Brain microvascular endothelial cell (primary cell): ENCODE measurements at regions not wholly inside any gene's neighbourhood (a gene's known extent, or its start where the extent isn't known, plus 50 kb on each side); places are given as distances from the start of the nearest gene placed in this dataset.

Experiments
- DNase-seq: peaks from one replicate; pipeline ENCODE4 v3.0.0-alpha.2; 2020
- H3K27ac ChIP-seq: fragments of 250-450 bp; sonication (Bioruptor Pico); 2 replicates; pipeline ENCODE4 v1.5.1; 2020; ENCODE audit warnings: mild to moderate bottlenecking, moderate library complexity
- H3K27me3 ChIP-seq: fragments of 250-450 bp; sonication (Bioruptor Pico); replicated peaks from 2 replicates; pipeline ENCODE4 v1.5.1; 2020; ENCODE audit warnings: mild to moderate bottlenecking
- H3K36me3 ChIP-seq: fragments of 250-450 bp; sonication (Bioruptor Pico); replicated peaks from 2 replicates; pipeline ENCODE4 v1.5.1; 2020; ENCODE audit warnings: mild to moderate bottlenecking
- H3K4me3 ChIP-seq: 2 replicates; pipeline ENCODE4 v1.5.1; 2011; ENCODE audit warnings: low read depth, mild to moderate bottlenecking, control low read depth, low read length, moderate library complexity
- in situ Hi-C: cut with HindIII; loops from 2 replicates; pipeline ENCODE4 v1.10.0; 2017; ENCODE audit warnings: low sequenced_read_pairs, low pct_ligation_motif_present
- TF ChIP-seq, protein P1 (sequence below): IDR thresholded peaks from 2 replicates; pipeline ENCODE4 v1.5.1; 2011; ENCODE audit warnings: low read depth, mild to moderate bottlenecking, moderate library complexity, low read length, control low read depth, inconsistent platforms; ENCODE audit errors: missing control alignments

GRCh38 chr11:134543241-134543640, 131.2 kb upstream of the B3GAT1 start:
- Histone ChIP-seq H3K27me3 (no peaks in the 10 kb centered on the region), H3K27ac (no peak overlapping the region), H3K4me3 (no peak overlapping the region), H3K36me3 (no peaks in the 10 kb centered on the region)
- in situ Hi-C loops: no loop called here
- DNase-seq: no peak
- TF ChIP-seq, protein P1, sequence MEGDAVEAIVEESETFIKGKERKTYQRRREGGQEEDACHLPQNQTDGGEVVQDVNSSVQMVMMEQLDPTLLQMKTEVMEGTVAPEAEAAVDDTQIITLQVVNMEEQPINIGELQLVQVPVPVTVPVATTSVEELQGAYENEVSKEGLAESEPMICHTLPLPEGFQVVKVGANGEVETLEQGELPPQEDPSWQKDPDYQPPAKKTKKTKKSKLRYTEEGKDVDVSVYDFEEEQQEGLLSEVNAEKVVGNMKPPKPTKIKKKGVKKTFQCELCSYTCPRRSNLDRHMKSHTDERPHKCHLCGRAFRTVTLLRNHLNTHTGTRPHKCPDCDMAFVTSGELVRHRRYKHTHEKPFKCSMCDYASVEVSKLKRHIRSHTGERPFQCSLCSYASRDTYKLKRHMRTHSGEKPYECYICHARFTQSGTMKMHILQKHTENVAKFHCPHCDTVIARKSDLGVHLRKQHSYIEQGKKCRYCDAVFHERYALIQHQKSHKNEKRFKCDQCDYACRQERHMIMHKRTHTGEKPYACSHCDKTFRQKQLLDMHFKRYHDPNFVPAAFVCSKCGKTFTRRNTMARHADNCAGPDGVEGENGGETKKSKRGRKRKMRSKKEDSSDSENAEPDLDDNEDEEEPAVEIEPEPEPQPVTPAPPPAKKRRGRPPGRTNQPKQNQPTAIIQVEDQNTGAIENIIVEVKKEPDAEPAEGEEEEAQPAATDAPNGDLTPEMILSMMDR: no peak

- in situ Hi-C loops: no loop called here
- TF ChIP-seq, protein P1: no peak
- H3K36me3 ChIP-seq: no peaks in the 10 kb centered on the region
- no peaks in the 10 kb centered on the region for H3K27me3 ChIP-seq
- DNase-seq: no peak
- no peak overlapping the region for H3K27ac ChIP-seq
- H3K4me3 ChIP-seq: no peak overlapping the region
These were observed 130.5 kb upstream of the B3GAT1 start for GRCh38 chr11:134542401-134543165.

DNA sequence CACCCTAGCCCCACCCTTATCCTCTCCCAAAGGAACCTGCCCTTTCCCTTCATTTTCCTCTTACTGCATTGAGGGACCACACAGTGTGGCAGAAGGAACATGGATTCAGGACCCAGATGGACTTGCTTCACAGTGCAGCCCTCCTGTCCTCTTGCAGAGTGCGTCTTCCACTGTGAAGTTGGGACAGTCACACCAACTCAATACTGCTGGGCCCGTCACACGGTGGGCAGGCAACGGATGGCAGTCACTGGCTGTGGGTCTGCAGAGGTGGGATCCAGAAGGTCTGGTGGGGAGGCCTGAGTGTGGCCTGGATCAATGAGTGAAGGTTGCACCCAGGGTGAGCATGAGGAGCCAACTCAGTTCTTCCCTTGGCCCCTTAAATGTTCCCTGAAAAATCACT, 129.9 kb upstream of the B3GAT1 start:
- Histone ChIP-seq H3K27me3 (no peaks in the 10 kb centered on the region), H3K36me3 (no peaks in the 10 kb centered on the region), H3K27ac (no peak overlapping the region), H3K4me3 (no peak overlapping the region)
- no peak for DNase-seq
- TF ChIP-seq, protein P1: no peak
- in situ Hi-C loops: no loop called here

DNA sequence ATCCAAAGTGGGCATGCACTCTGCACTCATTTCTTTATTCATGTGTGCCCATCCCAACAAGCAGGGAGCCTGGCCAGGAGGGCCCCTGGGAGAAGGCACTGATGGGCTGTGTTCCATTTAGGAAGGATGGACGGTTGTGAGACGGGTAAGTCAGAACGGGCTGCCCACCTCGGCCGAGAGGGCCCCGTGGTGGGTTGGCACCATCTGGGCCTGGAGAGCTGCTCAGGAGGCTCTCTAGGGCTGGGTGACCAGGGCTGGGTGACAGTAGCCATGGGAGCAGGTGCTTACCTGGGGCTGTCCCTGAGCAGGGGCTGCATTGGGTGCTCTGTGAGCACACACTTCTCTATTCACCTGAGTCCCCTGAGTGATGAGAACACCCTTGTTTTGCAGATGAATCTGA, 129.3 kb upstream of the B3GAT1 start:
- TF ChIP-seq, protein P1: no peak
- Histone ChIP-seq H3K27me3 (no peaks in the 10 kb centered on the region), H3K36me3 (no peaks in the 10 kb centered on the region), H3K27ac (no peak overlapping the region), H3K4me3 (no peak overlapping the region)
- no peak for DNase-seq
- in situ Hi-C loops: no loop called here

DNA sequence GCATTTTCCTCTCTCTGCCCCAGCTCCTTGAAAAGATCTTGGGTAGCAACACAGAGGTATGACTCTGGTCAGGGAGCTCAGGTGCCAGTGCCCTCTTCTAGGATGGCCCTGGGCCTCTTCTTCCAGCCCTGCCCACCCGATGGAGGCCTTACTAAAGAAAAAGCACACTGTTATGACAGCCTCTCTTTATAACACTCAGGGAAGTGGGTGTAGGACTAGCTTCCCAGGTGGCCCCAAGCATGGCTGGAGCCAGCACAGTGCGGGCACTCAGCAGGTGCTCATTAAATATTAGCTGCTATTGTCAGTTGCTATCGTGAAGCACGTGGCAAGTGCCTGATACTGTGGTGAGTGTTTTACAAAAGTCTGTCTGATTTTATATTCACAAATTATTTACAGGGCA, 127.2 kb upstream of the B3GAT1 start:
- no peaks in the 10 kb centered on the region for H3K36me3 ChIP-seq
- TF ChIP-seq, protein P1: no peak
- no peak overlapping the region for H3K4me3 ChIP-seq
- DNase-seq: no peak
- H3K27ac ChIP-seq: no peak overlapping the region
- H3K27me3 ChIP-seq: no peaks in the 10 kb centered on the region
- in situ Hi-C loops: no loop called here

DNA sequence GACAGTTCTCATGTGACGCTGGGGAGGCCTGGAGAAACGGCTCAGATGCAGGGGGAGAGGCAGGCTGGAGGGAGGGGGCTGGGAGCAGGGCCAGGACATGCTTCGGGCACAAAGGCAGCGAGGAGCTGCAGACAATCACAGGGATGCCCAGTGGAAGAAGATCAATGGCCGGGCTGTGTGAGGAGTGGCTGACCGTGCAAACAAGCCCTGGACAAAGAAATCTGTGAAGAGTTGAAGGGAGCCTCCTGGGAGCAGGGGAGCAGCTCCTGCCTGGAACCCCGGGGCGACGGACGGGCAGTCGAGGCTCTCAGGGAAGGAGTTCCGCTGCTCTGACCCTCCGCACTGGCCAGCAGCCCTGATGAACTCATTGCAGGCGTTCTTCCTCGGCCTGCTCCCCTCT, 126.7 kb upstream of the B3GAT1 start:
- in situ Hi-C loops: no loop called here
- DNase-seq: no peak

More for the DNA sequence above, 126.7 kb upstream of the B3GAT1 start:
- TF ChIP-seq, protein P1: no peak
- no peaks in the 10 kb centered on the region for H3K36me3 ChIP-seq
- no peak overlapping the region for H3K27ac ChIP-seq
- H3K27me3 ChIP-seq: no peaks in the 10 kb centered on the region
- H3K4me3 ChIP-seq: no peak overlapping the region
